Suprapubic skin (tissue), 4 donors: ENCODE measurements at regions not wholly inside any gene's neighbourhood (a gene's known extent, or its start where the extent isn't known, plus 50 kb on each side); places are given as distances from the start of the nearest gene placed in this dataset.

Source experiments
- DNase-seq, 2 donors: peaks; one replicate each; pipeline ENCODE4 v3.0.0-alpha.2; 2019; ENCODE audit warnings: low spot score in 2 of 2
- H3K27ac ChIP-seq: fragments of 200-600 bp; sonication (generic); one replicate; pipeline ENCODE4 v1.5.1; 2019
- H3K27me3 ChIP-seq: fragments of 200-600 bp; sonication (generic); one replicate; pipeline ENCODE4 v1.5.1; 2019
- H3K36me3 ChIP-seq: fragments of 200-600 bp; sonication (generic); one replicate; pipeline ENCODE4 v1.5.1; 2019
- H3K4me1 ChIP-seq: fragments of 200-600 bp; sonication (generic); one replicate; pipeline ENCODE4 v1.5.1; 2019
- H3K4me3 ChIP-seq: fragments of 200-600 bp; sonication (generic); one replicate; pipeline ENCODE4 v1.5.1; 2019; ENCODE audit warnings: mild to moderate bottlenecking
- H3K9me3 ChIP-seq: fragments of 200-600 bp; sonication (generic); one replicate; pipeline ENCODE4 v1.5.1; 2019
- EP300 ChIP-seq: sonication (generic); formaldehyde crosslinking; IDR thresholded peaks from one replicate; pipeline ENCODE4 v1.6.1; 2017; ENCODE audit warnings: antibody characterized with exemption
- POLR2A ChIP-seq, 2 donors: fragments of 450-650 bp; IDR thresholded peaks; one replicate each; pipeline ENCODE4 v1.6.1; 2017; ENCODE audit warnings: antibody characterized with exemption in 2 of 2, mild to moderate bottlenecking in 2 of 2, moderate library complexity in 2 of 2
- POLR2AphosphoS5 ChIP-seq, 3 donors: sonication (generic); formaldehyde crosslinking; IDR thresholded peaks; one replicate each; pipeline ENCODE4 v1.6.1; 2017; ENCODE audit warnings: antibody characterized with exemption in 3 of 3
- WGBS: methylation state at CpG from one replicate; pipeline ENCODE4 v1.1.5; 2018; 5-methylcytosine and 5-hydroxymethylcytosine counted together
- TF ChIP-seq, protein P1 (sequence below), 2 donors: fragments of 200-600 bp in 1 of 2; fragments of 450-650 bp in 1 of 2; sonication (generic) in 1 of 2; IDR thresholded peaks; one replicate each; pipeline ENCODE4 v1.5.1; 2016 to 2019; ENCODE audit warnings: antibody characterized with exemption in 2 of 2, mild to moderate bottlenecking in 1 of 2, moderate library complexity in 1 of 2

- Histone ChIP-seq H3K36me3 (no peaks in the 10 kb centered on the region), H3K27me3 (no peaks in the 10 kb centered on the region), H3K9me3 (no peaks in the 10 kb centered on the region), H3K27ac (no peak overlapping the region), H3K4me3 (no peak overlapping the region), H3K4me1 (no peaks in the 10 kb centered on the region)
- WGBS = 52% methylated on average over 1 of the region's 1 CpG
- TF ChIP-seq POLR2A (IDR thresholded peaks at IDR 0.05) (no peak), POLR2AphosphoS5 (IDR thresholded peaks at IDR 0.05) (no peak), EP300 (no peak)
- TF ChIP-seq, protein P1, sequence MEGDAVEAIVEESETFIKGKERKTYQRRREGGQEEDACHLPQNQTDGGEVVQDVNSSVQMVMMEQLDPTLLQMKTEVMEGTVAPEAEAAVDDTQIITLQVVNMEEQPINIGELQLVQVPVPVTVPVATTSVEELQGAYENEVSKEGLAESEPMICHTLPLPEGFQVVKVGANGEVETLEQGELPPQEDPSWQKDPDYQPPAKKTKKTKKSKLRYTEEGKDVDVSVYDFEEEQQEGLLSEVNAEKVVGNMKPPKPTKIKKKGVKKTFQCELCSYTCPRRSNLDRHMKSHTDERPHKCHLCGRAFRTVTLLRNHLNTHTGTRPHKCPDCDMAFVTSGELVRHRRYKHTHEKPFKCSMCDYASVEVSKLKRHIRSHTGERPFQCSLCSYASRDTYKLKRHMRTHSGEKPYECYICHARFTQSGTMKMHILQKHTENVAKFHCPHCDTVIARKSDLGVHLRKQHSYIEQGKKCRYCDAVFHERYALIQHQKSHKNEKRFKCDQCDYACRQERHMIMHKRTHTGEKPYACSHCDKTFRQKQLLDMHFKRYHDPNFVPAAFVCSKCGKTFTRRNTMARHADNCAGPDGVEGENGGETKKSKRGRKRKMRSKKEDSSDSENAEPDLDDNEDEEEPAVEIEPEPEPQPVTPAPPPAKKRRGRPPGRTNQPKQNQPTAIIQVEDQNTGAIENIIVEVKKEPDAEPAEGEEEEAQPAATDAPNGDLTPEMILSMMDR (IDR thresholded peaks at IDR 0.05) = no peak
- no peak for DNase-seq
These were observed 440.9 kb upstream of the EDIL3 start for GRCh38 chr5:84825606-84826005.

GRCh38 chr5:84821924-84822323 is 437.2 kb upstream of the EDIL3 start:
- Histone ChIP-seq H3K27me3 (no peaks in the 10 kb centered on the region), H3K4me3 (no peak overlapping the region), H3K9me3 (no peaks in the 10 kb centered on the region), H3K27ac (no peak overlapping the region), H3K4me1 (no peaks in the 10 kb centered on the region), H3K36me3 (no peaks in the 10 kb centered on the region)
- TF ChIP-seq EP300 (no peak), POLR2AphosphoS5 (IDR thresholded peaks at IDR 0.05) (no peak), POLR2A (IDR thresholded peaks at IDR 0.05) (no peak)
- TF ChIP-seq, protein P1 (IDR thresholded peaks at IDR 0.05) = no peak
- no peak for DNase-seq
- 72% methylated on average over 3 of the region's 3 CpGs for WGBS

DNA sequence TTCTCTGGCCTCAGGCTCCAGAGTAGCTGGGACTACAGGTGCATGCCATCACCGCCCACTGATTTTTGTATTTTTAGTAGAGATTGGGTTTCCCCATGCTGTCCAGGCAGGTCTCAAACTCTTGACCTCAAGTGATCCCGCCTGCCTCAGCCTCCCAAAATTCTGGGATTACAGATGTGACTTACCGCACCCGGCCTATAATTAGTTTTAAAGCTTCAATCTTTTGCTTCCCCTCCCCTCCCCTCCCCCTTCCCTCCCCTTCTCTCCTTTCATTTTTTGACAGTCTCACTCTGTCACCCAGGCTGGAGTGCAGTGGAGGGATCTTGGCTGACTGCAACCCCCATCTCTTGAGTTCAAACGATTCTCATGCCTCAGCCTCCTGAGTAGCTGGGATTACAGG is 433.3 kb upstream of the EDIL3 start:
- H3K27me3 ChIP-seq = no peaks in the 10 kb centered on the region
- 78% methylated on average over 5 of the region's 5 CpGs for WGBS

GRCh38 chr5:84816746-84817547 is 432.3 kb upstream of the EDIL3 start:
- Histone ChIP-seq H3K9me3 (no peaks in the 10 kb centered on the region), H3K27me3 (no peaks in the 10 kb centered on the region), H3K4me3 (no peak overlapping the region), H3K27ac (no peak overlapping the region), H3K4me1 (no peaks in the 10 kb centered on the region), H3K36me3 (no peaks in the 10 kb centered on the region)
- DNase-seq = no peak
- 56% methylated on average over 4 of the region's 4 CpGs for WGBS
- TF ChIP-seq, protein P1 (IDR thresholded peaks at IDR 0.05) = no peak
- no peak for TF ChIP-seq EP300
- TF ChIP-seq POLR2AphosphoS5 (IDR thresholded peaks at IDR 0.05) = no peak
- TF ChIP-seq POLR2A (IDR thresholded peaks at IDR 0.05) = no peak

More for the DNA sequence above, 433.3 kb upstream of the EDIL3 start:
- no peaks in the 10 kb centered on the region for H3K36me3 ChIP-seq
- H3K27ac ChIP-seq = no peak overlapping the region
- no peak overlapping the region for H3K4me3 ChIP-seq
- no peaks in the 10 kb centered on the region for H3K4me1 ChIP-seq
- TF ChIP-seq POLR2AphosphoS5 (IDR thresholded peaks at IDR 0.05) (no peak), EP300 (no peak), POLR2A (IDR thresholded peaks at IDR 0.05) (no peak)
- TF ChIP-seq, protein P1 (IDR thresholded peaks at IDR 0.05) = no peak
- DNase-seq = no peak
- H3K9me3 ChIP-seq = no peaks in the 10 kb centered on the region

GRCh38 chr5:84816160-84816559 is 431.5 kb upstream of the EDIL3 start:
- no peak for DNase-seq
- WGBS = 87% methylated on average over 1 of the region's 1 CpG
- H3K36me3 ChIP-seq = no peaks in the 10 kb centered on the region
- H3K4me3 ChIP-seq = no peak overlapping the region
- H3K4me1 ChIP-seq = no peaks in the 10 kb centered on the region
- TF ChIP-seq POLR2A (IDR thresholded peaks at IDR 0.05) (no peak), EP300 (no peak), POLR2AphosphoS5 (IDR thresholded peaks at IDR 0.05) (no peak)
- TF ChIP-seq, protein P1 (IDR thresholded peaks at IDR 0.05) = no peak
- no peak overlapping the region for H3K27ac ChIP-seq
- no peaks in the 10 kb centered on the region for H3K9me3 ChIP-seq
- no peaks in the 10 kb centered on the region for H3K27me3 ChIP-seq
